Natural killer cell treated with Interleukin-12 subunit alpha and Interleukin-12 subunit beta and Interleukin-15 and Interleukin-18, amount 100 ng/mL, for 72 hours (primary cell): ENCODE measurements at regions not wholly inside any gene's neighbourhood (a gene's known extent, or its start where the extent isn't known, plus 50 kb on each side); places are given as distances from the start of the nearest gene placed in this dataset.

Source experiments
- ATAC-seq, 2 donors: fragments of 150-1000 bp; cut with Tn5 transposase in 1 of 2; sonication (Bioruptor Pico), chemical (Tn5 transposase) in 1 of 2; 2 replicates each; pipeline ENCODE4 v1.10.0; 2021
- DNase-seq: peaks from one replicate; pipeline ENCODE4 v3.0.0; 2022; ENCODE audit warnings: low spot score
- H3K27ac Mint-ChIP-seq, 2 donors: 1 replicate in 1 of 2; 2 replicates in 1 of 2; pipeline ENCODE4 v1.8.0; 2022; ENCODE audit warnings: mixed read lengths in 2 of 2, mild to moderate bottlenecking in 1 of 2, moderate library complexity in 1 of 2
- H3K27me3 Mint-ChIP-seq, 2 donors: 1 replicate in 1 of 2; 2 replicates in 1 of 2; pipeline ENCODE4 v1.8.0; 2022; ENCODE audit warnings: mixed read lengths in 2 of 2
- H3K36me3 Mint-ChIP-seq: one replicate; pipeline ENCODE4 v1.8.0; 2022; ENCODE audit warnings: mixed read lengths
- H3K4me1 Mint-ChIP-seq, 2 donors: 1 replicate in 1 of 2; 2 replicates in 1 of 2; pipeline ENCODE4 v1.8.0; 2022; ENCODE audit warnings: low read depth in 2 of 2, mixed read lengths in 2 of 2, mild to moderate bottlenecking in 1 of 2
- H3K4me3 Mint-ChIP-seq: one replicate; pipeline ENCODE4 v1.8.0; 2022; ENCODE audit warnings: mixed read lengths
- H3K9me3 Mint-ChIP-seq: 2 replicates; pipeline ENCODE4 v1.8.0; 2022; ENCODE audit warnings: mixed read lengths

- Mint-ChIP-seq H3K4me1 (peaks cover 0 to 9% of the 10 kb centered on the region in 2 donors), H3K27me3 (no peaks in the 10 kb centered on the region), H3K27ac (peak overlapping the region in 1 of 2 donors; percentile 17), H3K4me3 (peak overlapping the region; percentile 35), H3K36me3 (peaks cover 5% of the 10 kb centered on the region), H3K9me3 (peaks cover 10% of the 10 kb centered on the region)
- DNase-seq (no peak), ATAC-seq (peak in 1 of 2 donors; percentile 79)
These were observed 156.4 kb downstream of the DSEL start for GRCh38 chr18:67359873-67360838.

GRCh38 chr18:67358947-67359346, 157.6 kb downstream of the DSEL start:
- ATAC-seq (no peak), DNase-seq (no peak)
- Mint-ChIP-seq H3K27me3 (no peaks in the 10 kb centered on the region), H3K4me3 (no peak overlapping the region), H3K4me1 (peaks cover 0 to 9% of the 10 kb centered on the region in 2 donors), H3K27ac (no peak overlapping the region), H3K36me3 (peaks cover 5% of the 10 kb centered on the region), H3K9me3 (peaks cover 10% of the 10 kb centered on the region)

- no peak overlapping the region for H3K4me3 Mint-ChIP-seq
- no peak for ATAC-seq
- no peaks in the 10 kb centered on the region for H3K4me1 Mint-ChIP-seq
- no peak for DNase-seq
- peaks cover 5% of the 10 kb centered on the region for H3K36me3 Mint-ChIP-seq
- no peak overlapping the region for H3K27ac Mint-ChIP-seq
- no peaks in the 10 kb centered on the region for H3K27me3 Mint-ChIP-seq
- H3K9me3 Mint-ChIP-seq, result peaks cover 10% of the 10 kb centered on the region
These were observed 161.8 kb downstream of the DSEL start for GRCh38 chr18:67354692-67355091.

GRCh38 chr18:67354091-67354490, 162.4 kb downstream of the DSEL start:
- H3K27me3 Mint-ChIP-seq, result no peaks in the 10 kb centered on the region
- H3K27ac Mint-ChIP-seq, result no peak overlapping the region
- DNase-seq (no peak), ATAC-seq (no peak)
- no peaks in the 10 kb centered on the region for H3K4me1 Mint-ChIP-seq
- peaks cover 5% of the 10 kb centered on the region for H3K36me3 Mint-ChIP-seq
- no peak overlapping the region for H3K4me3 Mint-ChIP-seq
- peaks cover 6% of the 10 kb centered on the region for H3K9me3 Mint-ChIP-seq

- no peaks in the 10 kb centered on the region for H3K4me1 Mint-ChIP-seq
- ATAC-seq (no peak), DNase-seq (no peak)
- H3K27ac Mint-ChIP-seq, result no peak overlapping the region
- H3K9me3 Mint-ChIP-seq, result peaks cover 6% of the 10 kb centered on the region
- H3K27me3 Mint-ChIP-seq, result no peaks in the 10 kb centered on the region
- H3K4me3 Mint-ChIP-seq, result no peak overlapping the region
- no peaks in the 10 kb centered on the region for H3K36me3 Mint-ChIP-seq
These were observed 169.1 kb downstream of the DSEL start for GRCh38 chr18:67347438-67347837.

- ATAC-seq, result no peak
- peaks cover 3% of the 10 kb centered on the region for H3K9me3 Mint-ChIP-seq
- H3K27me3 Mint-ChIP-seq, result no peaks in the 10 kb centered on the region
- H3K4me1 Mint-ChIP-seq, result no peaks in the 10 kb centered on the region
- no peak overlapping the region for H3K4me3 Mint-ChIP-seq
- DNase-seq, result no peak
- no peaks in the 10 kb centered on the region for H3K36me3 Mint-ChIP-seq
- no peak overlapping the region for H3K27ac Mint-ChIP-seq
These were observed 174.4 kb downstream of the DSEL start for GRCh38 chr18:67342159-67342558.

GRCh38 chr18:67337696-67338095, 178.8 kb downstream of the DSEL start:
- ATAC-seq (no peak), DNase-seq (no peak)
- peaks cover 9% of the 10 kb centered on the region for H3K9me3 Mint-ChIP-seq
- no peaks in the 10 kb centered on the region for H3K27me3 Mint-ChIP-seq
- H3K36me3 Mint-ChIP-seq, result peaks cover 7% of the 10 kb centered on the region
- no peak overlapping the region for H3K27ac Mint-ChIP-seq
- H3K4me3 Mint-ChIP-seq, result no peak overlapping the region
- H3K4me1 Mint-ChIP-seq, result no peaks in the 10 kb centered on the region

- H3K27me3 Mint-ChIP-seq, result no peaks in the 10 kb centered on the region
- no peak overlapping the region for H3K27ac Mint-ChIP-seq
- H3K36me3 Mint-ChIP-seq, result peaks cover 7% of the 10 kb centered on the region
- DNase-seq (no peak), ATAC-seq (no peak)
- no peaks in the 10 kb centered on the region for H3K4me1 Mint-ChIP-seq
- H3K9me3 Mint-ChIP-seq, result peaks cover 11% of the 10 kb centered on the region
- H3K4me3 Mint-ChIP-seq, result no peak overlapping the region
These were observed 184.7 kb downstream of the DSEL start for GRCh38 chr18:67331857-67332256.

GRCh38 chr18:67319109-67319508, 197.4 kb downstream of the DSEL start:
- H3K27me3 Mint-ChIP-seq, result no peaks in the 10 kb centered on the region
- no peak overlapping the region for H3K4me3 Mint-ChIP-seq
- no peak for ATAC-seq
- no peaks in the 10 kb centered on the region for H3K4me1 Mint-ChIP-seq
- H3K9me3 Mint-ChIP-seq, result peaks cover 13% of the 10 kb centered on the region
- peaks cover 5% of the 10 kb centered on the region for H3K36me3 Mint-ChIP-seq
- no peak overlapping the region for H3K27ac Mint-ChIP-seq
- no peak for DNase-seq

- Mint-ChIP-seq H3K27ac (no peak overlapping the region), H3K36me3 (peaks cover 5% of the 10 kb centered on the region), H3K4me3 (no peak overlapping the region), H3K4me1 (no peaks in the 10 kb centered on the region), H3K9me3 (peaks cover 13% of the 10 kb centered on the region), H3K27me3 (no peaks in the 10 kb centered on the region)
- no peak for ATAC-seq
- DNase-seq, result no peak
These were observed 197.9 kb downstream of the DSEL start for GRCh38 chr18:67318651-67319050.

GRCh38 chr18:67310826-67311225, 205.7 kb downstream of the DSEL start:
- no peak overlapping the region for H3K27ac Mint-ChIP-seq
- peaks cover 2% of the 10 kb centered on the region for H3K9me3 Mint-ChIP-seq
- ATAC-seq (no peak), DNase-seq (no peak)
- H3K36me3 Mint-ChIP-seq, result no peaks in the 10 kb centered on the region
- no peak overlapping the region for H3K4me3 Mint-ChIP-seq
- no peaks in the 10 kb centered on the region for H3K27me3 Mint-ChIP-seq
- no peaks in the 10 kb centered on the region for H3K4me1 Mint-ChIP-seq

GRCh38 chr18:67308819-67309218, 207.7 kb downstream of the DSEL start:
- Mint-ChIP-seq H3K36me3 (no peaks in the 10 kb centered on the region), H3K27ac (no peak overlapping the region), H3K9me3 (no peaks in the 10 kb centered on the region), H3K4me3 (no peak overlapping the region), H3K27me3 (no peaks in the 10 kb centered on the region), H3K4me1 (no peaks in the 10 kb centered on the region)
- DNase-seq (no peak), ATAC-seq (no peak)

- Mint-ChIP-seq H3K4me1 (no peaks in the 10 kb centered on the region), H3K27ac (no peak overlapping the region), H3K9me3 (peaks cover 3% of the 10 kb centered on the region), H3K4me3 (no peak overlapping the region), H3K27me3 (no peaks in the 10 kb centered on the region), H3K36me3 (peaks cover 7% of the 10 kb centered on the region)
- DNase-seq, result no peak
- ATAC-seq, result no peak
These were observed 211.1 kb downstream of the DSEL start for GRCh38 chr18:67305466-67305865.

- Mint-ChIP-seq H3K9me3 (peaks cover 3% of the 10 kb centered on the region), H3K27me3 (no peaks in the 10 kb centered on the region), H3K36me3 (peaks cover 7% of the 10 kb centered on the region), H3K4me1 (no peaks in the 10 kb centered on the region), H3K27ac (no peak overlapping the region), H3K4me3 (peak overlapping the region; percentile 21)
- DNase-seq (no peak), ATAC-seq (no peak)
These were observed 214.5 kb downstream of the DSEL start for GRCh38 chr18:67302043-67302442.
